ENCODE measurements at regions not wholly inside any gene's neighbourhood (a gene's known extent, or its start where the extent isn't known, plus 50 kb on each side); places are given as distances from the start of the nearest gene placed in this dataset.

DNA sequence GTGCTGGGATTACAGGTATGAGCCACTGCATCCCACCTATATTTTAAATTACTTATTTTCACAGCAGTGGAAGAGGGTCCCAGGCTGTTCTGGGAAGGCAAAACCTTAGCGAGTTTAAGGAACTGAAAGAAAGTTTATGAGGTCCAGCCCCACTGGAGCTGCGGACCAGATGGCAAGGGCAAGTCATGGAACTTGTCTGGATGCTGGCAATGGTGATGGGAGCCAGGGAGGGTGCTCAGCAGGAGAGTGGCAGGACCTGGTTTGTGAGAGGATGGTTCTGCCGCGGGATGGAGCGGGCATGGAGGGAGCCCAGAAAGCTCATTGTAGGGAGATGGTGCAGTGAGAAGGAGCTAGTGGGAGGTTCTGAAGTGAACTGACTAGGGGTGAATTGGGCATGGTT, 50.6 kb upstream of the SLC45A1 start:
- Histone ChIP-seq H3F3A (ENCODE audit: low read length, unreplicated experiment) (no peaks in the 10 kb centered on the region), H3K4me3 (ENCODE audit: low read length) (no peak overlapping the region), H3K27ac (ENCODE audit: low read length) (no peak overlapping the region), H3K4me2 (ENCODE audit: low read length) (no peak overlapping the region), H3K79me2 (ENCODE audit: low read length) (no peaks in the 10 kb centered on the region), H3K4me1 (ENCODE audit: insufficient read depth, low read length) (no peaks in the 10 kb centered on the region), H3K9ac (ENCODE audit: low read length) (no peak overlapping the region), H3K9me2 (replicated peaks; ENCODE audit: low read length) (no peaks in the 10 kb centered on the region), H3K36me3 (ENCODE audit: low read depth, low read length) (no peaks in the 10 kb centered on the region), H3K9me3 (ENCODE audit: low read length) (no peaks in the 10 kb centered on the region), H4K20me1 (ENCODE audit: low read length) (no peaks in the 10 kb centered on the region), H2AFZ (ENCODE audit: low read length) (no peak overlapping the region), H3K27me3 (ENCODE audit: low read length) (no peaks in the 10 kb centered on the region)
- ATAC-seq = no peak
- no TSS peak for BruUV-seq (replicated peaks)
- ChIA-PET CTCF (no interaction called here), POLR2A (ENCODE audit: unreplicated experiment) (no interaction called here)
- intact Hi-C loops (cut with micrococcal nuclease) = no loop called here
- DNase-seq = no peak
- TF ChIP-seq EZH2 (IDR thresholded peaks at IDR 0.05; ENCODE audit: low read length, unreplicated experiment) (no peak), EZH2phosphoT487 (IDR thresholded peaks at IDR 0.05; ENCODE audit: borderline replicate concordance, low read length) (no peak)
- TF ChIP-seq, protein P1, sequence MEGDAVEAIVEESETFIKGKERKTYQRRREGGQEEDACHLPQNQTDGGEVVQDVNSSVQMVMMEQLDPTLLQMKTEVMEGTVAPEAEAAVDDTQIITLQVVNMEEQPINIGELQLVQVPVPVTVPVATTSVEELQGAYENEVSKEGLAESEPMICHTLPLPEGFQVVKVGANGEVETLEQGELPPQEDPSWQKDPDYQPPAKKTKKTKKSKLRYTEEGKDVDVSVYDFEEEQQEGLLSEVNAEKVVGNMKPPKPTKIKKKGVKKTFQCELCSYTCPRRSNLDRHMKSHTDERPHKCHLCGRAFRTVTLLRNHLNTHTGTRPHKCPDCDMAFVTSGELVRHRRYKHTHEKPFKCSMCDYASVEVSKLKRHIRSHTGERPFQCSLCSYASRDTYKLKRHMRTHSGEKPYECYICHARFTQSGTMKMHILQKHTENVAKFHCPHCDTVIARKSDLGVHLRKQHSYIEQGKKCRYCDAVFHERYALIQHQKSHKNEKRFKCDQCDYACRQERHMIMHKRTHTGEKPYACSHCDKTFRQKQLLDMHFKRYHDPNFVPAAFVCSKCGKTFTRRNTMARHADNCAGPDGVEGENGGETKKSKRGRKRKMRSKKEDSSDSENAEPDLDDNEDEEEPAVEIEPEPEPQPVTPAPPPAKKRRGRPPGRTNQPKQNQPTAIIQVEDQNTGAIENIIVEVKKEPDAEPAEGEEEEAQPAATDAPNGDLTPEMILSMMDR (conservative IDR thresholded peaks at IDR 0.05; ENCODE audit: low read depth, low read length) = no peak

DNA sequence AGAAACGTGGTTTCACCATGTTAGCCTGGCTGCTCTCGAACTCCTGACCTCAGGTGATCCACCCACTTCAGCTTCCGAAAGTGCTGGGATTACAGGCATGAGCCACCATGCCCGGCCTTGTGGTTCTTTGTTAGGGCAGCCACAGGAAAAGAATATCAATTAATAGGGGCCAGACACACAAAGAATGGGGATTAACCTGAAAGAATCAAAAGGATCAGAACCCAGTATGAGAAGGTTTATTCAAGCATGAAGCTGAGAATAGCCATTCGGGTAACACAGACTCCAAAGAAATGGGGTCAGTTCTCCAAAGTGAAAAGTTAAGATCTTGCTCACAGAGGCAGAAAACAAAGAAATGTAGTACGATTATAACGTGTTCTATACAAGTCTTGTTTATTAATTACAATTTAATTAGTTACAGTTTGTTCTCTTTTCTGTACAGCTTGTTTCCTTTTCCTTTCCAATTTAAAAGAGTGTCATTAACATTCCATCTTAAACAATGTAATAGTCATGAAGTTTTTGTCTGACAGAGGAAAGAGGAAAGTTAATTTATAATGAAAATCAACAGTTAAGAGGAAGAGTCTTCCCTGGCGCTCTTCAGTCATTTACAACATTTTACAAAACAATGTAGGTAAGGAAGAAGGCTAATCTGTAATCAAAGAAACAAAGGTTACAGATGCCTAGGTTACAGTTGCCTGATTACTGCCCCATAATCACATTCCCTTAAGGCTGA, 51.3 kb upstream of the SLC45A1 start:
- no peaks in the 10 kb centered on the region for H3K4me1 ChIP-seq (ENCODE audit: insufficient read depth, low read length)
- H3K36me3 ChIP-seq (ENCODE audit: low read depth, low read length) = no peaks in the 10 kb centered on the region
- no peak overlapping the region for H3K27ac ChIP-seq (ENCODE audit: low read length)
- no peaks in the 10 kb centered on the region for H3F3A ChIP-seq (ENCODE audit: low read length, unreplicated experiment)
- H3K9me2 ChIP-seq (replicated peaks; ENCODE audit: low read length) = no peaks in the 10 kb centered on the region
- ATAC-seq (no peak), DNase-seq (no peak)
- no peak overlapping the region for H3K9ac ChIP-seq (ENCODE audit: low read length)
- H3K9me3 ChIP-seq (ENCODE audit: low read length) = no peaks in the 10 kb centered on the region
- no peak overlapping the region for H2AFZ ChIP-seq (ENCODE audit: low read length)
- no peak for TF ChIP-seq EZH2phosphoT487 (IDR thresholded peaks at IDR 0.05; ENCODE audit: borderline replicate concordance, low read length)
- TF ChIP-seq, protein P1 (conservative IDR thresholded peaks at IDR 0.05; ENCODE audit: low read depth, low read length) = no peak
- TF ChIP-seq EZH2 (IDR thresholded peaks at IDR 0.05; ENCODE audit: low read length, unreplicated experiment) = no peak
- H4K20me1 ChIP-seq (ENCODE audit: low read length) = no peaks in the 10 kb centered on the region
- ChIA-PET CTCF (interaction anchor here (0.6 kb wide), 1 partner anchor 314 kb away, joined by 3 read pairs; no protein-coding TSS in a partner anchor), POLR2A (ENCODE audit: unreplicated experiment) (no interaction called here)
- H3K27me3 ChIP-seq (ENCODE audit: low read length) = no peaks in the 10 kb centered on the region
- no peak overlapping the region for H3K4me3 ChIP-seq (ENCODE audit: low read length)
- BruUV-seq (replicated peaks) = no TSS peak
- intact Hi-C loops (cut with micrococcal nuclease) = no loop called here
- H3K79me2 ChIP-seq (ENCODE audit: low read length) = no peaks in the 10 kb centered on the region
- H3K4me2 ChIP-seq (ENCODE audit: low read length) = no peak overlapping the region

DNA sequence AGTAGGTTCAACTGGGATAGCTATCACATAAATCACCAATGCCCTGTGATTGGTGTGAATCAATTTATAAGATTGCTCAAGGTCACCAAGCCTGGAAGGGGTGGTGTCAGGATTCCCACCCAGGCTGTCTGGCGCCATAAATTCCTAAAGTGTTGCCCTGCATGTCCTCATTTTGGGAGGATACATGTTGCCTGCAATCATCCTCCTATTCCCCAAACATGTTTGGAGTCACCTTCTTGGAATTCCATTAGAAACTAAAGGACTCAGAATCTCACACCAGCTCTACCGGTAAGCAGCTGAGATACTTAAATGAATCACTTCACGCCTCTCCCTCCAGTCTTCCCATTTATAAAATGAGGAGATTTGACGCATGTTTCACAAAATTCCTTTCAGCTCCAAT, 54.1 kb upstream of the SLC45A1 start:
- Histone ChIP-seq H3K9me3 (ENCODE audit: low read length) (no peaks in the 10 kb centered on the region), H3K9me2 (replicated peaks; ENCODE audit: low read length) (no peaks in the 10 kb centered on the region), H3K4me3 (ENCODE audit: low read length) (no peak overlapping the region), H3K27ac (ENCODE audit: low read length) (no peak overlapping the region), H3K79me2 (ENCODE audit: low read length) (no peaks in the 10 kb centered on the region), H3K27me3 (ENCODE audit: low read length) (no peaks in the 10 kb centered on the region), H3F3A (ENCODE audit: low read length, unreplicated experiment) (peaks cover 5% of the 10 kb centered on the region), H3K4me2 (ENCODE audit: low read length) (no peak overlapping the region), H3K9ac (ENCODE audit: low read length) (no peak overlapping the region), H3K4me1 (ENCODE audit: insufficient read depth, low read length) (peaks cover 13% of the 10 kb centered on the region), H3K36me3 (ENCODE audit: low read depth, low read length) (no peaks in the 10 kb centered on the region), H4K20me1 (ENCODE audit: low read length) (no peaks in the 10 kb centered on the region), H2AFZ (ENCODE audit: low read length) (no peak overlapping the region)
- BruUV-seq (replicated peaks) = no TSS peak
- DNase-seq (no peak), ATAC-seq (no peak)
- TF ChIP-seq EZH2 (IDR thresholded peaks at IDR 0.05; ENCODE audit: low read length, unreplicated experiment) (no peak), EZH2phosphoT487 (IDR thresholded peaks at IDR 0.05; ENCODE audit: borderline replicate concordance, low read length) (no peak)
- TF ChIP-seq, protein P1 (conservative IDR thresholded peaks at IDR 0.05; ENCODE audit: low read depth, low read length) = no peak
- ChIA-PET POLR2A (ENCODE audit: unreplicated experiment) (no interaction called here), CTCF (interaction anchor here (1.0 kb wide), 1 partner anchor 232 kb away, joined by 4 read pairs; no protein-coding TSS in a partner anchor)
- intact Hi-C loops (cut with micrococcal nuclease) = no loop called here
